ENCODE measurements at regions not wholly inside any gene's neighbourhood (a gene's known extent, or its start where the extent isn't known, plus 50 kb on each side); places are given as distances from the start of the nearest gene placed in this dataset.
"Not testable (repeated sequence)": the region's sequence is repeated elsewhere in the genome, so short reads cannot be mapped to it uniquely, and the experiment has no call there.

DNA sequence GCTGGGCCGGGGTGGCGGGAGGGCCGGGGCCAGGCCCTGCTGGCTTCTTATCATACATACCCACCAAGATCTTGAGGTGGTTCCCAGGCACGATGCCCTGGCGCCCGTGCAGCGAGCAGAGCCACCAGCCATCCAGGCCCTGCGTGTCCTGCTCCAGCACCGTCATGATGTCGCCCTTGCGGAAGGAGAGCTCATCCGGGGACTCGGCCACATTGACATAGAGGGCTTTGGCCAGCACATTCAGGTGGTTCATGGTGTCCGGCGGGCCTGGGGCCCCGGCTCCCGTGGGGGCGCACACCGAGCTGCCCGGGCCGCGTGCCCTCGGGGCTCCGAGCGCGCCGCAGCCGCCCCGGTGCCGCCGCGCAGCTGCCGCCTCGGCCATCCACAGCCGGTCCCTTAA is 467.5 kb downstream of the GOLGA6L6 start:
- not testable (repeated sequence) for H3K4me1 ChIP-seq; H3K27ac ChIP-seq; H2AFZ ChIP-seq; H3K79me2 ChIP-seq; H3K9ac ChIP-seq; H3K27me3 ChIP-seq (ENCODE audit: control insufficient read depth, insufficient read depth, low read length); H3K9me3 ChIP-seq (ENCODE audit: control insufficient read depth, low read length); H3K36me3 ChIP-seq (ENCODE audit: control insufficient read depth, insufficient read depth, low read length); H3K4me2 ChIP-seq (ENCODE audit: low read length); H3K4me3 ChIP-seq (ENCODE audit: low read depth, low read length)

GRCh38 chr15:20069043-20069442 is 472.6 kb downstream of the GOLGA6L6 start:
- H3K27ac ChIP-seq, result not testable (repeated sequence)

GRCh38 chr15:20066173-20066572 is 475.4 kb downstream of the GOLGA6L6 start:
- H2AFZ ChIP-seq; H3K9me3 ChIP-seq (ENCODE audit: control insufficient read depth, low read length); H3K79me2 ChIP-seq; H3K9ac ChIP-seq; H3K4me2 ChIP-seq (ENCODE audit: low read length); H3K36me3 ChIP-seq (ENCODE audit: control insufficient read depth, insufficient read depth, low read length); H3K27ac ChIP-seq; H3K4me3 ChIP-seq (ENCODE audit: low read depth, low read length); H3K4me1 ChIP-seq; H3K27me3 ChIP-seq (ENCODE audit: control insufficient read depth, insufficient read depth, low read length): not testable (repeated sequence)

More at GRCh38 chr15:20069043-20069442, 472.6 kb downstream of the GOLGA6L6 start:
- not testable (repeated sequence) for H3K4me2 ChIP-seq (ENCODE audit: low read length); H3K9me3 ChIP-seq (ENCODE audit: control insufficient read depth, low read length); H3K27me3 ChIP-seq (ENCODE audit: control insufficient read depth, insufficient read depth, low read length); H2AFZ ChIP-seq; H3K4me1 ChIP-seq; H3K36me3 ChIP-seq (ENCODE audit: control insufficient read depth, insufficient read depth, low read length); H3K79me2 ChIP-seq; H3K9ac ChIP-seq; H3K4me3 ChIP-seq (ENCODE audit: low read depth, low read length)

DNA sequence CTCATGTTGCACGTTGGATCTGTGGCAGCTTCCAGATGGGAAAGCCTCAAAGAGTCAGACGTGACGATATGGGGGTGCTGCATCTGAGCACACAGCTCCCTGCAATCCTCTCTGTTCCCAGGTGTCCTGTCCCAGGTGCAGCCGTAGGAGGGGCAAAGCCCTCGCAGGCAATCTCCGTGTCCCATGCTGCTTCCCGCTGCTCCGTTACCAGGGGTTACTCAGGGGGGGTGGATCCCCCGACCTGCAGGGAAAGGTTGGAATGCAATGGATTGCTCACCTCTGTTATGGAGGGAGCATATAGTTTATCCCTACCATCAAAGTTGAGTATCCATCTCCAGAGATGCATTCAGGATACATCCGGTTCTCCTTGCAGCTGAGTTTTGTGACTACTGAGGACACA is 476.1 kb downstream of the GOLGA6L6 start:
- not testable (repeated sequence) for H3K4me3 ChIP-seq (ENCODE audit: low read depth, low read length); H3K4me2 ChIP-seq (ENCODE audit: low read length); H3K27ac ChIP-seq; H3K79me2 ChIP-seq; H3K27me3 ChIP-seq (ENCODE audit: control insufficient read depth, insufficient read depth, low read length); H3K9ac ChIP-seq; H2AFZ ChIP-seq; H3K36me3 ChIP-seq (ENCODE audit: control insufficient read depth, insufficient read depth, low read length); H3K4me1 ChIP-seq; H3K9me3 ChIP-seq (ENCODE audit: control insufficient read depth, low read length)

- not testable (repeated sequence) for H3K36me3 ChIP-seq (ENCODE audit: control insufficient read depth, insufficient read depth, low read length); H2AFZ ChIP-seq; H3K9me3 ChIP-seq (ENCODE audit: control insufficient read depth, low read length); H3K27ac ChIP-seq; H3K4me3 ChIP-seq (ENCODE audit: low read depth, low read length); H3K27me3 ChIP-seq (ENCODE audit: control insufficient read depth, insufficient read depth, low read length); H3K4me2 ChIP-seq (ENCODE audit: low read length); H3K9ac ChIP-seq; H3K4me1 ChIP-seq; H3K79me2 ChIP-seq
These were observed 478.4 kb downstream of the GOLGA6L6 start for GRCh38 chr15:20063167-20063566.

DNA sequence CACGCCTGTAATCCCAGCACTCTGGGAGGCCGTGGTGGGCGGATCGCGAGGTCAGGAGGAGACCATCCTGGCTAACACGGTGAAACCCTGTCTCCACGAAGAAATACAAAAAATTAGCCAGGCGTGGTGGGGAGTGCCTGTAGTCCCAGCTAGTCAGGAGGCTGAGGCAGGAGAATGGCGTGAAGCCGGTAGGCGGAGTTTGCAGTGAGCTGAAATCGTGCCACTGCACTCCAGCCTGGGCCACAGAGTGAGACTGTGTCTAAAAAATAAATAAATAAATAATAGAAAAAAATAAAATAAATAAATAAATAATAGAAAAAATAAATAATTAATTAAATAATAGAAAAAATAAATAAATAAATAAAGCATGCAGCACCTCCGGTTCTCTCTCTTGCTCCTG is 480.8 kb downstream of the GOLGA6L6 start:
- not testable (repeated sequence) for H3K4me1 ChIP-seq

DNA sequence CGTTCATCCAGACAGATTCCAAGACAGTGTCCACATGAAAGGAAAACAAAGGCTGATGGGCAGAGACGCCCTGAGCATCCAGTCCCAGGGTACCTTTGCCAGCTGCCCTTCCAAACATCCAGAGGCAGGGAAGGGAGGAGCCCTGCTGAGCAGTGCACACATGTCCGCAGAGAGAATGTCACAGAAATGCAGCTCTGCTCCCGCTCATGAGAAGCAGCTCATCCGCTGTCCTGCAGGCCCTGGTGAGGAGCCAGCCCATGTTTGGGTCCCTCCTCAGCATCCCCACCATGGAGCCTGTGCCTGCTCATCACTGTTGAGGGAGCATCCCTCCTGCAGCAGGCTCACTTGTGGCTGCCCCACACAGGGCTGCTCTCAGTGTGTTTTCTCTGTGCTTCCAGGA is 484.7 kb downstream of the GOLGA6L6 start:
- H3K4me3 ChIP-seq (ENCODE audit: low read depth, low read length); H3K79me2 ChIP-seq; H3K4me1 ChIP-seq; H3K27ac ChIP-seq; H3K27me3 ChIP-seq (ENCODE audit: control insufficient read depth, insufficient read depth, low read length); H3K36me3 ChIP-seq (ENCODE audit: control insufficient read depth, insufficient read depth, low read length); H3K9ac ChIP-seq; H3K4me2 ChIP-seq (ENCODE audit: low read length); H2AFZ ChIP-seq; H3K9me3 ChIP-seq (ENCODE audit: control insufficient read depth, low read length): not testable (repeated sequence)

More for the DNA sequence above, 480.8 kb downstream of the GOLGA6L6 start:
- H2AFZ ChIP-seq; H3K9me3 ChIP-seq (ENCODE audit: control insufficient read depth, low read length); H3K4me3 ChIP-seq (ENCODE audit: low read depth, low read length); H3K36me3 ChIP-seq (ENCODE audit: control insufficient read depth, insufficient read depth, low read length); H3K27ac ChIP-seq; H3K4me2 ChIP-seq (ENCODE audit: low read length); H3K9ac ChIP-seq; H3K79me2 ChIP-seq; H3K27me3 ChIP-seq (ENCODE audit: control insufficient read depth, insufficient read depth, low read length): not testable (repeated sequence)

DNA sequence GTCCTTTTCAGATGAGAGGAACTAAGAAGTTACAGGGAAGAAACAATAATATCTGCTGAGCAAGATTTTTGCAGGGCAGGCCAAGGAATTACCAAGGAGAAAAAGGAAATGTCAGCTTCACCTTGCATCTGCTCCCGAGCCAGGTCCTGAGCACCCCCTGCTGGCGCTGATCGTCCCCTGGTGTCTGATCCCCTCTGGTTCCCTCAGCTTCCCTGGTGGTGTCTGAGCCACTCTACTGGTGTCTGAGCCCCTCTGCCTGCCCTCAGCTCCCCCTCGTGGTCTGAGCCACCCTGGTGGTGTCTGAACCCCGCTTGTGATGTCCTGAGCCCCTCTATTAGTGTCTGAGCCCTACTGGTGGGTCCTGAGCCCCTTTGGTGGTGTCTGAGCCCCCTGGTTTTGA is 485.7 kb downstream of the GOLGA6L6 start:
- H3K9me3 ChIP-seq (ENCODE audit: control insufficient read depth, low read length); H3K79me2 ChIP-seq; H3K4me1 ChIP-seq; H3K4me3 ChIP-seq (ENCODE audit: low read depth, low read length); H2AFZ ChIP-seq; H3K9ac ChIP-seq; H3K4me2 ChIP-seq (ENCODE audit: low read length); H3K36me3 ChIP-seq (ENCODE audit: control insufficient read depth, insufficient read depth, low read length); H3K27ac ChIP-seq; H3K27me3 ChIP-seq (ENCODE audit: control insufficient read depth, insufficient read depth, low read length): not testable (repeated sequence)

GRCh38 chr15:20048189-20048588 is 493.4 kb downstream of the GOLGA6L6 start:
- H3K9ac ChIP-seq; H3K27me3 ChIP-seq (ENCODE audit: control insufficient read depth, insufficient read depth, low read length); H3K4me2 ChIP-seq (ENCODE audit: low read length); H3K4me1 ChIP-seq; H3K36me3 ChIP-seq (ENCODE audit: control insufficient read depth, insufficient read depth, low read length); H3K27ac ChIP-seq; H3K4me3 ChIP-seq (ENCODE audit: low read depth, low read length); H3K79me2 ChIP-seq; H3K9me3 ChIP-seq (ENCODE audit: control insufficient read depth, low read length); H2AFZ ChIP-seq: not testable (repeated sequence)

- not testable (repeated sequence) for H3K4me3 ChIP-seq (ENCODE audit: low read depth, low read length); H3K27ac ChIP-seq; H3K9ac ChIP-seq; H3K27me3 ChIP-seq (ENCODE audit: control insufficient read depth, insufficient read depth, low read length); H3K4me1 ChIP-seq; H3K9me3 ChIP-seq (ENCODE audit: control insufficient read depth, low read length); H3K36me3 ChIP-seq (ENCODE audit: control insufficient read depth, insufficient read depth, low read length); H3K79me2 ChIP-seq; H3K4me2 ChIP-seq (ENCODE audit: low read length); H2AFZ ChIP-seq
These were observed 496.4 kb downstream of the GOLGA6L6 start for GRCh38 chr15:20045165-20045564.

GRCh38 chr15:20040691-20041090 is 500.9 kb downstream of the GOLGA6L6 start:
- not testable (repeated sequence) for H3K36me3 ChIP-seq (ENCODE audit: control insufficient read depth, insufficient read depth, low read length); H3K27me3 ChIP-seq (ENCODE audit: control insufficient read depth, insufficient read depth, low read length); H3K4me2 ChIP-seq (ENCODE audit: low read length); H3K9me3 ChIP-seq (ENCODE audit: control insufficient read depth, low read length); H3K4me3 ChIP-seq (ENCODE audit: low read depth, low read length); H3K9ac ChIP-seq; H3K4me1 ChIP-seq; H2AFZ ChIP-seq; H3K79me2 ChIP-seq; H3K27ac ChIP-seq

- H3K4me1 ChIP-seq; H3K27me3 ChIP-seq (ENCODE audit: control insufficient read depth, insufficient read depth, low read length); H3K4me2 ChIP-seq (ENCODE audit: low read length); H3K36me3 ChIP-seq (ENCODE audit: control insufficient read depth, insufficient read depth, low read length); H3K27ac ChIP-seq; H2AFZ ChIP-seq; H3K9ac ChIP-seq; H3K9me3 ChIP-seq (ENCODE audit: control insufficient read depth, low read length); H3K4me3 ChIP-seq (ENCODE audit: low read depth, low read length); H3K79me2 ChIP-seq: not testable (repeated sequence)
These were observed 516.6 kb downstream of the GOLGA6L6 start for GRCh38 chr15:20025040-20025439.
